ENCODE measurements at regions not wholly inside any gene's neighbourhood (a gene's known extent, or its start where the extent isn't known, plus 50 kb on each side); places are given as distances from the start of the nearest gene placed in this dataset.

DNA sequence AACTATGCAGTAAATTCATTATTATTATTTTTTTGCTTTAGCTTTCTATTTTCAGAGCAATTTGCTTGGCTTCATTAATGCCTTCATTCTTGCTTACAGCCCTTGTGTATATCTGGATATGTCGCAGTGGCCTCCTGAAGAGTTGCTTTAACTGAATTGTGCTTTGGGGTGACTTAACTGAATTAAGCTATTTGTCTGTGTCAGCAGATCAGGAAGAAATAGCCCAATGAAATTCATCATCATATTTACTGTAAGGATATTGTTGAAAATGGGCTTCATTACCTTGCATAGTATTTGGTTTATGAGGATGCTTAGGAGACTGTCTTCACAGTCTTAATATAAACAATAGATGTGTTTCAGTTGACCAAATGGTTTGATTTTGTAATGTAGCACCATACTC, 59.7 kb upstream of the PIP4K2A start:
- no peak for TF ChIP-seq GATA2 (IDR thresholded peaks at IDR 0.05; ENCODE audit: low read depth, low read length)
- TF ChIP-seq GATA3 (IDR thresholded peaks at IDR 0.05; ENCODE audit: low read depth, low read length), result no peak
